ENCODE measurements at regions not wholly inside any gene's neighbourhood (a gene's known extent, or its start where the extent isn't known, plus 50 kb on each side); places are given as distances from the start of the nearest gene placed in this dataset.

DNA sequence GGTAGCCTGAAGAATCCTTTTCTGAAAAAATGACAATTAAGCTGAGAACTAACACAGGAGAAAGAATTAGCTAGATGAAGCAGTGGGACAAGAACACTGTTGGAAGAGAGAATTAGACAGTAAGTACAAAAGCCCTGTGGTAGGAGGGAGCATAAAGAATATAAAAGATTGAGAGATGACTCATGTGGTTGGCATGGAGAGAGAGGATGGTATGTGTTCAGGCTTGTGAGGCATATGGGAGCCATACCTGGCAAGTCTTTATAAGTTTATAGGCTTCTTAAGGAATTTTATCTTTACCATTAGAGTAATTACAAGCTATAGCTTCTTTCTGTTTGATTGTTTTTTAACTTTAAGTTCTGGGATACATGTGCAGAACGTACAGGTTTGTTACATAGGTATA, 325.0 kb downstream of the ARL6IP6 start:
- TF ChIP-seq EZH2phosphoT487 (IDR thresholded peaks at IDR 0.05) = no peak
- TF ChIP-seq, protein P1, sequence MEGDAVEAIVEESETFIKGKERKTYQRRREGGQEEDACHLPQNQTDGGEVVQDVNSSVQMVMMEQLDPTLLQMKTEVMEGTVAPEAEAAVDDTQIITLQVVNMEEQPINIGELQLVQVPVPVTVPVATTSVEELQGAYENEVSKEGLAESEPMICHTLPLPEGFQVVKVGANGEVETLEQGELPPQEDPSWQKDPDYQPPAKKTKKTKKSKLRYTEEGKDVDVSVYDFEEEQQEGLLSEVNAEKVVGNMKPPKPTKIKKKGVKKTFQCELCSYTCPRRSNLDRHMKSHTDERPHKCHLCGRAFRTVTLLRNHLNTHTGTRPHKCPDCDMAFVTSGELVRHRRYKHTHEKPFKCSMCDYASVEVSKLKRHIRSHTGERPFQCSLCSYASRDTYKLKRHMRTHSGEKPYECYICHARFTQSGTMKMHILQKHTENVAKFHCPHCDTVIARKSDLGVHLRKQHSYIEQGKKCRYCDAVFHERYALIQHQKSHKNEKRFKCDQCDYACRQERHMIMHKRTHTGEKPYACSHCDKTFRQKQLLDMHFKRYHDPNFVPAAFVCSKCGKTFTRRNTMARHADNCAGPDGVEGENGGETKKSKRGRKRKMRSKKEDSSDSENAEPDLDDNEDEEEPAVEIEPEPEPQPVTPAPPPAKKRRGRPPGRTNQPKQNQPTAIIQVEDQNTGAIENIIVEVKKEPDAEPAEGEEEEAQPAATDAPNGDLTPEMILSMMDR (IDR thresholded peaks at IDR 0.05) = no peak
